OCI-LY1 (cell line): ENCODE measurements at regions not wholly inside any gene's neighbourhood (a gene's known extent, or its start where the extent isn't known, plus 50 kb on each side); places are given as distances from the start of the nearest gene placed in this dataset.
A peak's percentile ranks its signal among the peaks of the same experiment; 100 is the strongest.

Experiments used
- H2AFZ ChIP-seq: fragments of 200-600 bp; sonication (generic), shearing (Covaris generic); 2 replicates; pipeline ENCODE4 v1.6.0; 2014; ENCODE audit warnings: antibody characterized with exemption, mild to moderate bottlenecking, low read length
- H3F3A ChIP-seq: fragments of 200-600 bp; sonication (generic), shearing (Covaris generic); 2 replicates; pipeline ENCODE4 v1.6.0; 2014; ENCODE audit warnings: mild to moderate bottlenecking, antibody characterized with exemption, low read length, moderate library complexity; ENCODE audit not compliant: insufficient read depth
- H3K27ac ChIP-seq: fragments of 200-600 bp; sonication (generic); 2 replicates; pipeline ENCODE4 v1.5.1; 2014; ENCODE audit warnings: low read length, mixed run types, mild to moderate bottlenecking, low read depth; ENCODE audit not compliant: poor library complexity, severe bottlenecking
- H3K27me3 ChIP-seq: fragments of 200-600 bp; sonication (generic); 2 replicates; pipeline ENCODE4 v1.6.0; 2014; ENCODE audit warnings: antibody characterized with exemption, mild to moderate bottlenecking, low read length, moderate library complexity; ENCODE audit not compliant: insufficient read depth
- H3K36me3 ChIP-seq: fragments of 200-600 bp; sonication (generic); 2 replicates; pipeline ENCODE4 v1.6.1; 2014; ENCODE audit warnings: mild to moderate bottlenecking, antibody characterized with exemption, low read length, moderate library complexity, mixed read lengths; ENCODE audit not compliant: insufficient read depth
- H3K4me1 ChIP-seq: fragments of 200-600 bp; sonication (generic); 2 replicates; pipeline ENCODE4 v1.5.1; 2014; ENCODE audit warnings: mild to moderate bottlenecking, low read length, moderate library complexity; ENCODE audit not compliant: insufficient read depth, severe bottlenecking
- H3K4me2 ChIP-seq: fragments of 200-600 bp; sonication (generic), shearing (Covaris generic); 2 replicates; pipeline ENCODE4 v1.6.1; 2014; ENCODE audit warnings: low read length
- H3K4me3 ChIP-seq: fragments of 200-600 bp; sonication (generic); 2 replicates; pipeline ENCODE4 v1.5.1; 2014; ENCODE audit warnings: low read length, low read depth, mild to moderate bottlenecking, mixed read lengths; ENCODE audit not compliant: poor library complexity, severe bottlenecking
- H3K79me2 ChIP-seq: fragments of 200-600 bp; shearing (Covaris generic); 2 replicates; pipeline ENCODE4 v1.6.1; 2016; ENCODE audit warnings: mixed run types, low read length, mixed read lengths; ENCODE audit not compliant: insufficient read depth
- H3K9ac ChIP-seq: fragments of 200-600 bp; sonication (generic), shearing (Covaris generic); 2 replicates; pipeline ENCODE4 v1.6.1; 2014; ENCODE audit warnings: mild to moderate bottlenecking, low read length, mixed read lengths
- H3K9me2 ChIP-seq: fragments of 200-600 bp; sonication (generic), shearing (Covaris generic); 2 replicates; pipeline ENCODE4 v1.6.1; 2014; ENCODE audit warnings: low read depth, mild to moderate bottlenecking, low read length, mixed read lengths
- H3K9me3 ChIP-seq: fragments of 200-600 bp; shearing (Covaris generic); 2 replicates; pipeline ENCODE4 v1.6.1; 2014; ENCODE audit warnings: low read length, mixed read lengths
- H4K20me1 ChIP-seq: fragments of 200-600 bp; sonication (generic), shearing (Covaris generic); 2 replicates; pipeline ENCODE4 v1.6.0; 2016; ENCODE audit warnings: mild to moderate bottlenecking, low read length; ENCODE audit not compliant: insufficient read depth
- EZH2 ChIP-seq: fragments of 200-600 bp; sonication (generic), shearing (Covaris generic); IDR thresholded peaks from 2 replicates; pipeline ENCODE4 v1.8.0; 2017; ENCODE audit warnings: borderline replicate concordance, mixed run types, mild to moderate bottlenecking, antibody characterized with exemption, low read length, moderate library complexity, mixed read lengths
- TF ChIP-seq, protein P1 (sequence below): fragments of 200-600 bp; sonication (generic), shearing (Covaris generic); IDR thresholded peaks from 2 replicates; pipeline ENCODE4 v1.5.1; 2017; ENCODE audit warnings: mild to moderate bottlenecking, antibody characterized with exemption, low read length, moderate library complexity, mixed read lengths

GRCh38 chr1:191831572-191831971, 326.7 kb upstream of the RGS18 start:
- no peak overlapping the region for H3K4me3 ChIP-seq
- H3K9ac ChIP-seq, result no peak overlapping the region
- no peaks in the 10 kb centered on the region for H4K20me1 ChIP-seq
- no peak overlapping the region for H3K4me2 ChIP-seq
- H3K9me2 ChIP-seq, result no peaks in the 10 kb centered on the region
- no peaks in the 10 kb centered on the region for H3K79me2 ChIP-seq
- H3K27me3 ChIP-seq, result no peaks in the 10 kb centered on the region
- no peak for TF ChIP-seq EZH2
- TF ChIP-seq, protein P1, sequence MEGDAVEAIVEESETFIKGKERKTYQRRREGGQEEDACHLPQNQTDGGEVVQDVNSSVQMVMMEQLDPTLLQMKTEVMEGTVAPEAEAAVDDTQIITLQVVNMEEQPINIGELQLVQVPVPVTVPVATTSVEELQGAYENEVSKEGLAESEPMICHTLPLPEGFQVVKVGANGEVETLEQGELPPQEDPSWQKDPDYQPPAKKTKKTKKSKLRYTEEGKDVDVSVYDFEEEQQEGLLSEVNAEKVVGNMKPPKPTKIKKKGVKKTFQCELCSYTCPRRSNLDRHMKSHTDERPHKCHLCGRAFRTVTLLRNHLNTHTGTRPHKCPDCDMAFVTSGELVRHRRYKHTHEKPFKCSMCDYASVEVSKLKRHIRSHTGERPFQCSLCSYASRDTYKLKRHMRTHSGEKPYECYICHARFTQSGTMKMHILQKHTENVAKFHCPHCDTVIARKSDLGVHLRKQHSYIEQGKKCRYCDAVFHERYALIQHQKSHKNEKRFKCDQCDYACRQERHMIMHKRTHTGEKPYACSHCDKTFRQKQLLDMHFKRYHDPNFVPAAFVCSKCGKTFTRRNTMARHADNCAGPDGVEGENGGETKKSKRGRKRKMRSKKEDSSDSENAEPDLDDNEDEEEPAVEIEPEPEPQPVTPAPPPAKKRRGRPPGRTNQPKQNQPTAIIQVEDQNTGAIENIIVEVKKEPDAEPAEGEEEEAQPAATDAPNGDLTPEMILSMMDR, result peak; percentile 27; the same call in 1 of the 2 replicates
- no peak overlapping the region for H2AFZ ChIP-seq
- H3K4me1 ChIP-seq, result no peaks in the 10 kb centered on the region
- no peaks in the 10 kb centered on the region for H3F3A ChIP-seq
- no peak overlapping the region for H3K27ac ChIP-seq
- H3K36me3 ChIP-seq, result no peaks in the 10 kb centered on the region
- no peaks in the 10 kb centered on the region for H3K9me3 ChIP-seq

DNA sequence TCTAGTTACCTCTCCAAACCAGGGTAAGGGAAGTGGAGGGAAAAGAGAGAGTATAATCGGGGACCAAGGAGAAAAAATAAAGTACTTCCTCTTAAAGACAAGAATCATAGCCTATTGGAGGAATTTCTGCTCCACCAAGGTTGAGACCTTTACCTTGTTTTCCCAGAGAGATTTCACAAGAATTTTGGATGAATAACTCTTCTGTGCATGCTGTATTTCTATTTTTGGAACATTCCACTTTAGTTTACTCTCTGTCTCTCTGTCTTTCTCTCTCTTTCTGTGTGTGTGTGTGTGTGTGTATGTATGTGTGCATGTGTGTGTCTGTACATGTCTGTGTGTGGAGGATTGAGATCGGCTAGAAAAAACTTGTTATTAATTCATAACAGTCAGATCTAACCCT, 318.4 kb upstream of the RGS18 start:
- H2AFZ ChIP-seq, result no peak overlapping the region
- H3K4me3 ChIP-seq, result no peak overlapping the region
- TF ChIP-seq, protein P1, result no peak
- no peak for TF ChIP-seq EZH2
- H3K9me2 ChIP-seq, result no peaks in the 10 kb centered on the region
- H3F3A ChIP-seq, result no peaks in the 10 kb centered on the region
- H3K9ac ChIP-seq, result no peak overlapping the region
- H4K20me1 ChIP-seq, result no peaks in the 10 kb centered on the region
- no peaks in the 10 kb centered on the region for H3K4me1 ChIP-seq
- H3K79me2 ChIP-seq, result no peaks in the 10 kb centered on the region
- H3K4me2 ChIP-seq, result no peak overlapping the region
- H3K36me3 ChIP-seq, result no peaks in the 10 kb centered on the region
- no peaks in the 10 kb centered on the region for H3K27me3 ChIP-seq
- no peaks in the 10 kb centered on the region for H3K9me3 ChIP-seq
- H3K27ac ChIP-seq, result no peak overlapping the region

DNA sequence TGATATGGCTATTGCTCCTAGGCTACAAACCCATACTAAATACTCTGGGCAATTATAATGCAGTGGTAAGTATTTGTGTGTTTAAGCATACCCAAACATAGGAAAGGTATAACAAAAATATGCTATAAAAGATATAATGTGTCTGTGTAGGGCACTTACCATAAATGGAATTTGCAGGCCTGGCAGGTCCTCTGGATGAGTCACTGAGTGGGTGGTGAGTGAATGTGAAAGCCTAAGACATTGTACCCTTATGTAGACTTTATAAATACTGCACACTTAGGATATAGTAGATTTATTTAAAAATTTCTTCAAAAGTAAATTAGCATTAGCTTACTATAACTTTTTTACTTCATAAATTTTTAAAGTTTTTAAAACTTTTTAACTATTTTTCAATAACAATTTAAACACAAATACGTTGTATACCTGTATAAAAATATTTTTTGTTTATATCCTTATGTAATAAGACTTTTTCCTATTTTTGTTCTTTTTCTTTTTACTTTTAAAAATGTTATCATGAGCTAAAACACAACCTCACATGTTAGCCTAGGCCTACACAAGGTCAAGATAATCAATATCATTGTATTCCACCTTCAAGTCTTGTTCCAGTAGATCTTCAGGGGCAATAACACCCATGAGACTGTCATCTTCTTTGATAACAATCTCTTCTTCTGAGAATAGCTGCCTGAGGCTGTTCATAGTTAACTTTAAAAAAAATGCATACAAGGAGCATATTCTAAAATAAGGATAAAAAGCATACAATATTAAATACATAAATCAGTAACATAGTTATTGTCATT, 306.3 kb upstream of the RGS18 start:
- no peak for TF ChIP-seq EZH2
- TF ChIP-seq, protein P1, result no peak
- no peak overlapping the region for H3K27ac ChIP-seq
- H3K9me2 ChIP-seq, result no peaks in the 10 kb centered on the region
- H3K4me1 ChIP-seq, result no peaks in the 10 kb centered on the region
- H3F3A ChIP-seq, result no peaks in the 10 kb centered on the region; the same call in 1 of the 2 replicates
- H2AFZ ChIP-seq, result no peak overlapping the region
- H3K27me3 ChIP-seq, result no peaks in the 10 kb centered on the region
- no peak overlapping the region for H3K4me3 ChIP-seq
- H3K9ac ChIP-seq, result no peak overlapping the region
- H3K79me2 ChIP-seq, result no peaks in the 10 kb centered on the region
- no peaks in the 10 kb centered on the region for H4K20me1 ChIP-seq
- no peaks in the 10 kb centered on the region for H3K9me3 ChIP-seq
- no peak overlapping the region for H3K4me2 ChIP-seq
- H3K36me3 ChIP-seq, result no peaks in the 10 kb centered on the region
